Peyer's patch (tissue), 4 donors: ENCODE measurements at regions not wholly inside any gene's neighbourhood (a gene's known extent, or its start where the extent isn't known, plus 50 kb on each side); places are given as distances from the start of the nearest gene placed in this dataset.

Experiments
- CTCF ChIP-seq, 6 experiments: fragments of 450-650 bp in 4 of 6; fragments of 200-600 bp in 2 of 6; sonication (generic) in 1 of 6; IDR thresholded peaks; one replicate each; pipeline ENCODE4 v1.5.1; 2017 to 2019; ENCODE audit warnings: antibody characterized with exemption in 6 of 6, mild to moderate bottlenecking in 3 of 6, moderate library complexity in 1 of 6
- POLR2A ChIP-seq, 2 donors: fragments of 450-650 bp; IDR thresholded peaks; one replicate each; pipeline ENCODE4 v1.5.1; 2017; ENCODE audit warnings: antibody characterized with exemption in 2 of 2, mild to moderate bottlenecking in 2 of 2, moderate library complexity in 2 of 2

GRCh38 chr11:109981031-109981636, 112.1 kb upstream of the ZC3H12C start:
- TF ChIP-seq CTCF (IDR thresholded peaks at IDR 0.05) (no peak), POLR2A (IDR thresholded peaks at IDR 0.05) (no peak)
